NB4 (cell line): ENCODE measurements at regions not wholly inside any gene's neighbourhood (a gene's known extent, or its start where the extent isn't known, plus 50 kb on each side); places are given as distances from the start of the nearest gene placed in this dataset.

Experiments
- DNase-seq: peaks from one replicate; pipeline ENCODE4 v3.0.0; 2010; ENCODE audit warnings: low read depth
- H3K4me3 ChIP-seq: one replicate; pipeline ENCODE4 v1.5.1; 2011; ENCODE audit warnings: mild to moderate bottlenecking, low read depth, low read length, moderate library complexity
- CTCF ChIP-seq: IDR thresholded peaks from one replicate; pipeline ENCODE4 v1.5.1; 2012; ENCODE audit warnings: low read depth, low read length
- MAX ChIP-seq: IDR thresholded peaks from 2 replicates; pipeline ENCODE4 v1.6.1; 2011; ENCODE audit warnings: low read depth, low read length
- MYC ChIP-seq: IDR thresholded peaks from 2 replicates; pipeline ENCODE4 v1.6.1; 2011; ENCODE audit warnings: low read depth, low read length
- POLR2A ChIP-seq: IDR thresholded peaks from 2 replicates; pipeline ENCODE4 v1.6.1; 2011; ENCODE audit warnings: mild to moderate bottlenecking; ENCODE audit not compliant: insufficient read length; ENCODE audit errors: extremely low read depth

- no peak overlapping the region for H3K4me3 ChIP-seq
- TF ChIP-seq POLR2A (no peak), MYC (no peak), CTCF (no peak), MAX (no peak)
- no peak for DNase-seq
These were observed 92.3 kb upstream of the KDM7A start for GRCh38 chr7:140269004-140269638.

DNA sequence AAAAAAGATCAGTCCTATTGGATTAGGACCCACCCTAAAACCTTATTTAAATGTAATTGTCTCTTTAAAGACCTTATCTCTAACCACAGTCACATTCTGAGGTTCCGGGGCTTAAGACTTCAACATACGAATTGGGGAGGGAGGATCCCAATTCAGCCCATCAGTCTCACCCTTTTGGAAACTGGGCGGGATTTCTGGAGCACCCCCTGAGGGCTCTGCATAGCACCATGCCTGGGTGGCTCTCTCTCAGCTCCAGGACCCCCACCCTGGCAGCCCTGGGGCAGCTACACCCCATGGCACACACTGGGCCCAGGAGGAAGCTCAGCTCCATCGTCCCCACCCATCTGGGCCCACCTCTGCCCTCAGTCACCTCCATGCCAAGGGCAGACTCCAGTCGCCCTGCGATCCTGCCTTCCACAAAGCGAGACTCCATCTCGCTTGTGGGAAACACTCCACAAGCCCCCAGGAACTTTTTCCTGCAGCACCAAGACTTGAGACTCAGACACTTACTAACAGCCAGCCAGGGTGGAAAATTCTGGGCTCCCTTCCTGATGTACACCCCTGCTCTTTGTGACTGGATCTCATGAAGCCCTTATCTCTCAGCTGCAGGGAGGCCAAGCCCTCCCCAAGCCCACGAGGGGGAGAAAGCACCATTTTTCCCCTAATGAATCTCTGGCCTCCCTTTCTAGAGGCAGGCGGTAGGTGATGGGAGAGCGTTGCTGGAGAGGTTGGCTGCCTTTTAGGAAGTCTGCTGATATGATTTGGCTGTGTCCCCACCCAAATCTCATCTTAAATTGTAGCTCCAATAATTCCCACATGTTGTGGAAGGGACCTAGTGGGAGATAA lies 90.8 kb upstream of the KDM7A start:
- no peak for DNase-seq
- no peak overlapping the region for H3K4me3 ChIP-seq
- TF ChIP-seq CTCF = no peak
- no peak for TF ChIP-seq POLR2A
- no peak for TF ChIP-seq MAX
- no peak for TF ChIP-seq MYC

GRCh38 chr7:140263277-140263676 lies 86.5 kb upstream of the KDM7A start:
- DNase-seq = peak; percentile 77
- H3K4me3 ChIP-seq = no peak overlapping the region
- no peak for TF ChIP-seq MAX

- TF ChIP-seq POLR2A (no peak), CTCF (no peak), MAX (no peak), MYC (no peak)
- no peak for DNase-seq
- H3K4me3 ChIP-seq = no peak overlapping the region
These were observed 85.6 kb upstream of the KDM7A start for GRCh38 chr7:140262242-140262903.

DNA sequence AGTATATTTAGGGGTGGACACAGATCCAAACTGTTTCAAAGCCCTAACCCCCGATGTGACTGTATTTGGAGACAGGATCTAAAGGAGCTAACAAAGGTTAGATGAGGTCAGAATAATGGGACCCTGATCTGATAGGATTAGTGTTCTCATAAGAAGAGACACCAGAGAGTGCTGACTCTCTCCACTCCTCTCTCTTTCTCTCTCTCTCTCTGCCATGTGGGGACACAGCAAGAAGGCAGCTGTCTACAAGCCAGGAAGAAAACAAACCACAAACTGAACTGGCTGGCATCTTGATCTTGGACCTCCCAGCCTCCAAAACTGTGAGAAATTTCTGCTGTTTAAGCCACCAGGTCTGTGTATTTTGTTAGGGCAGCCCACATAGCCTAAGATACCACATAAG lies 84.7 kb upstream of the KDM7A start:
- peak; percentile 55 for DNase-seq
- TF ChIP-seq CTCF (no peak), MAX (no peak)
- H3K4me3 ChIP-seq = no peak overlapping the region

DNA sequence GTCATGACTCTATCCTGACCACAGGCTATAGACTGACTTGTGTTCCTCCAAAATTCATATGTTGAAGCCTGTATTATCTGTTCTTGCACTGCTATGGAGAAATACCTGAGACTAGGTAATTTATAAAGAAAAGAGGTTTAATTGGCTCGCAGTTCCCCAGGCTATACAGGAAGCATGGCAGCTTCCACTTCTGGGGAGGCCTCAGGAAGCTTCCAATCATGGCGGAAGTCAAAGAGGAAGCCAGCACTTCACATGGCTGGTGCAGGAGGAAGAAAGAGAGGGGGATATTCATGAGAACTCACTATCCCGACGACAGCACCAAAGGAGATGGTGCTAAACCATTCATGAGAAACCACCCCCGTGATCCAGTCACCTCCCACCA lies 84.3 kb upstream of the KDM7A start:
- TF ChIP-seq MYC = no peak
- no peak for TF ChIP-seq CTCF
- no peak for TF ChIP-seq MAX
- no peak for TF ChIP-seq POLR2A
- DNase-seq = no peak
- H3K4me3 ChIP-seq = no peak overlapping the region
